Activated naive CD4-positive, alpha-beta T cell treated with anti-CD3 and anti-CD28 coated beads for 36 hours (primary cell): ENCODE measurements at regions not wholly inside any gene's neighbourhood (a gene's known extent, or its start where the extent isn't known, plus 50 kb on each side); places are given as distances from the start of the nearest gene placed in this dataset.

Source experiments
- CTCF ChIA-PET: fragments of 350-600 bp; sonication (Branson Sonifier 250); formaldehyde crosslinking; loops from one replicate; lab custom pipeline; 2021; ENCODE audit warnings: antibody characterized with exemption; lab: Charles Lee
- DNase-seq: peaks from one replicate; pipeline ENCODE4 v3.0.0-alpha.2; 2020
- H3K27ac Mint-ChIP-seq: one replicate; pipeline ENCODE4 v1.8.0; 2021; ENCODE audit warnings: mild to moderate bottlenecking, mixed read lengths
- H3K27me3 Mint-ChIP-seq: one replicate; pipeline ENCODE4 v1.8.0; 2021; ENCODE audit warnings: low read depth, mixed read lengths
- H3K36me3 Mint-ChIP-seq: one replicate; pipeline ENCODE4 v1.8.0; 2021; ENCODE audit warnings: low read depth, mixed read lengths
- H3K4me1 Mint-ChIP-seq: one replicate; pipeline ENCODE4 v1.8.0; 2021; ENCODE audit warnings: low read depth, mixed read lengths
- H3K4me3 Mint-ChIP-seq: one replicate; pipeline ENCODE4 v1.8.0; 2021; ENCODE audit warnings: mild to moderate bottlenecking, moderate library complexity, mixed read lengths
- H3K9me3 Mint-ChIP-seq: one replicate; pipeline ENCODE4 v1.8.0; 2021; ENCODE audit warnings: mixed read lengths
- intact Hi-C: fragments of 100-400 bp; cut with micrococcal nuclease; formaldehyde crosslinking; loops from one replicate; pipeline ENCODE4 v1.15.1; 2023

DNA sequence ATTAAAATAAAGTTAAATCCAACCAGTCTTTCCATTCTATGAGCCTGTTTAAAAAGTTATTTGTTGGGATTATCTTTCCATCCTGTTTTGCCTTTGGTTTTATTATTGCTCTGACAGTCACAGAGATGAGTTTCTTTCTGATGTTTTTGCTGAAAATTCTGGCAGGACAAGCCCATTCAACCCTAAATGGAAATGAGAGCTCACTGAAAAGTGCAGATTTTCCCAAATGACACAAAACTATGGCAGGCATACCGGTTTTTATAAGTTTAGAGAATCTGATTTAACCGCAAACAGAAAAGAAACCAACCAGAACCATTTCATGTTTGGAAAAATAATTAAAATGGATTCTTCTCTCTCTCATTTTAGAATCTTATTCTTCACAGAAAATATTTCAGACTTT, 238.1 kb upstream of the SGO1 start:
- no peak overlapping the region for H3K27ac Mint-ChIP-seq
- H3K9me3 Mint-ChIP-seq, result peaks cover 8% of the 10 kb centered on the region
- H3K27me3 Mint-ChIP-seq, result no peaks in the 10 kb centered on the region
- CTCF ChIA-PET, result no interaction called here
- no peaks in the 10 kb centered on the region for H3K4me1 Mint-ChIP-seq
- intact Hi-C loops, result no loop called here
- no peak for DNase-seq
- peaks cover 2% of the 10 kb centered on the region for H3K36me3 Mint-ChIP-seq
- no peak overlapping the region for H3K4me3 Mint-ChIP-seq

DNA sequence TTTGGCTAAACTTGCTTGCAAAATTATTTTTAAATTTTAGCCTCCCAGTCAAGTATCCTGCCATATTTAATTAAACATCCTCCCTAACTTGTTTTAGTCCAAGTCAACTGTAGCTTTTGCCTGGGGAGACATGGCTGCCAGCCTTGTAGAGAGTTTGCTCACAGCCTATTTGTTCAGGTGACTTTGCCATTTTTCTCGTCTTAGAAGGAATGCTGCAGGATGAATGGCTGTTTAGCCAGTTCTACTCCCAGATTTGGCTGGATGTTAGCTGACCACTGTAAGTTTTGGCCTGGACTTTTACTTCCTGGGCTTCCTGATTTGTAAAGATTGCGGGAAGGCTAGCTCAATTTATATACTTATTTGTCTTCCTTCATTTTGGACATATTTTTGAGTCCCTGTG, 236.4 kb upstream of the SGO1 start:
- Mint-ChIP-seq H3K27me3 (no peaks in the 10 kb centered on the region), H3K9me3 (peaks cover 4% of the 10 kb centered on the region), H3K4me3 (no peak overlapping the region), H3K36me3 (peaks cover 2% of the 10 kb centered on the region), H3K4me1 (no peaks in the 10 kb centered on the region), H3K27ac (no peak overlapping the region)
- DNase-seq, result no peak
- CTCF ChIA-PET, result no interaction called here
- intact Hi-C loops, result no loop called here

DNA sequence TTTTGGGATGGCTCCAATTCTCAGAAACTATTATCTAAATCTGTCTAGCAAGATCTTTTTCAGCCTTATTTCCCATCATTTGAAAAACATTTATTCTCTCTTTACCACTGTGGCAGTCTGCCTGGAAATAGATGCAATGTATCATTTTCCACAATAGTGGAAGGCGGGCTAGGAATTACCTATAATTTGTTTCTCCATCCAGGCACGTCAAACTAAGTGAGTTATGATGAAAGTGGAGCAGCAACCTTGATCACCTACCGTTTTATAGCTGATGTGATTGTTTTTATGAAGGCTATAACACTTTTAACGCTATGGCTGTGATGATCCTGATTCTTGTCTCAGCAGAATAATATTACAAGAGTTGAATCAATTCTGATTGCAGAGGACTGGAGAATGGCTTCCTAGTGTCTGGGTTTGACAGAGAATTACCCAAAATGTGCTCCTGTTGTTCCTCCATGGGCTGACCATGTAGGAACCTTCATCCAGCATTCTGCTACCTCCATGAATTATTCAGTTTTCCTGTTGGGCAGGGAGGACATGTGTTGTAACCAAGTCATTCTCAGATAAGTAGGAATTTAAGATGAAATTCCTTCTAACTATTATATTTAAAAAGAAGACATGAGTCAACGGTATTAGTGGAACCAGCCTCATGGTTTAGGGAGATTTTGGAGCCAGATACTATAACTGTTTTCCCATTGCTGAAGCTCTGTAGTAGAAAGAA, 231.5 kb upstream of the SGO1 start:
- no peaks in the 10 kb centered on the region for H3K9me3 Mint-ChIP-seq
- intact Hi-C loops, result no loop called here
- DNase-seq, result no peak
- H3K27me3 Mint-ChIP-seq, result no peaks in the 10 kb centered on the region
- no peak overlapping the region for H3K27ac Mint-ChIP-seq
- CTCF ChIA-PET, result no interaction called here
- H3K4me1 Mint-ChIP-seq, result no peaks in the 10 kb centered on the region
- H3K4me3 Mint-ChIP-seq, result no peak overlapping the region
- H3K36me3 Mint-ChIP-seq, result no peaks in the 10 kb centered on the region

DNA sequence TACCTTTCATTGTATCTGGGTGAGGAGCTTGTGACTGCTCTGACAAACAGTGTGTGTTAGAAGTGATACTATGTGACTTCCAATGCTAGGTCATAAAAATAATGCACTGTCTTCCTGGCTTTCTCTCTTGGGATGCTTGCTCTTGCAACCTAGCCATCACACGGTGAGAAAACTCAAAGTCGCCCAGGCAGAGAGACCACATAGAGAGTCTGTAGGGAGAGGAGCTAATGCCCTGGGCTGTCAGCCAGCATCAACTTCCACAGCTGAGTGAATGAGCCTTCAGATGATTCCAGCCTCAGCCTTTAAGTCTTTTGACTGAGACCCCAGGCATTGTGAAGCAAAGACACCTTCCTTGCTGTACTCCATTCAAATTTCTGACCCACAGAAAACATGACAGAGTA, 220.6 kb upstream of the SGO1 start:
- no peak for DNase-seq
- intact Hi-C loops, result no loop called here
- Mint-ChIP-seq H3K27ac (no peak overlapping the region), H3K27me3 (no peaks in the 10 kb centered on the region), H3K4me1 (no peaks in the 10 kb centered on the region), H3K9me3 (no peaks in the 10 kb centered on the region), H3K4me3 (no peak overlapping the region), H3K36me3 (no peaks in the 10 kb centered on the region)
- CTCF ChIA-PET, result no interaction called here

DNA sequence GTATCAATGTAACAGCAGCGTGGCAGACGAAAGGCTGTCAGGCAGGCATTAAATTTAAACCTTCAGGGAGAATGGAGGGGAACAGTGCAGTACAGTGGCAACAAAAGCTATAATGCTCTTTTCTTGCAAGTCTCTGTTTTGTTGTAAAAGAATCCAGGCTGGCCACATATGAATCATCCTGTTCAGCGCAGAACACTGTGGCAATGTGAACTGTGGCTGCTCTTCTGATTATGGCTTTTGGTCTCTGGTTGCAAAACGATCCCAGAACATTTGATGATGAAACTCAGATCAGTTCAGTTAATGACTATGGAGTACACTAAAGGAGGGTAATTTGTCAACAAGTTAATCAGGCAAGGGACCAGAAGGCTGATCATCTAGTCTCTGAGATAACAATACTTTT, 219.7 kb upstream of the SGO1 start:
- H3K36me3 Mint-ChIP-seq, result no peaks in the 10 kb centered on the region
- H3K4me1 Mint-ChIP-seq, result no peaks in the 10 kb centered on the region
- CTCF ChIA-PET, result no interaction called here
- H3K27me3 Mint-ChIP-seq, result no peaks in the 10 kb centered on the region
- no peaks in the 10 kb centered on the region for H3K9me3 Mint-ChIP-seq
- no peak overlapping the region for H3K27ac Mint-ChIP-seq
- intact Hi-C loops, result no loop called here
- no peak overlapping the region for H3K4me3 Mint-ChIP-seq
- no peak for DNase-seq

DNA sequence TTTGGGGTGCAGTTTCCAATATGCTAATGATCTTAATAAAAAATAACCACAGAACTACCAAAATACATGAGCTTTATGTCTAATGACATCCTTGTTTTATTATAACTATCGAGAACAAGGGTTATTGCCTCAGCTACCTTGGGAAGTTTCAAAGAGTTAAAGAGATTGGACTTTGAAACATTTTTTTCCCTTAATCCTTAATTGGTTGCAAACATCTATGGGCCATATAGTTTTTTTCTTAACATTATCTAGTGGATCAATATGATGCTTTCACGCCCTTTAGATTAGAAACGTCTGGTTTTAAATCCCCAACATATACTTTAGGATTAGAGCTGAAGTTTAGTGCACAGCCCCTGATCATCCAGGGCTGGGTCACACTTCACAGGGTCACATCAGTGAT, 219.2 kb upstream of the SGO1 start:
- no peaks in the 10 kb centered on the region for H3K9me3 Mint-ChIP-seq
- H3K27ac Mint-ChIP-seq, result no peak overlapping the region
- DNase-seq, result no peak
- H3K4me3 Mint-ChIP-seq, result no peak overlapping the region
- no peaks in the 10 kb centered on the region for H3K27me3 Mint-ChIP-seq
- no peaks in the 10 kb centered on the region for H3K4me1 Mint-ChIP-seq
- CTCF ChIA-PET, result no interaction called here
- H3K36me3 Mint-ChIP-seq, result no peaks in the 10 kb centered on the region
- intact Hi-C loops, result no loop called here

DNA sequence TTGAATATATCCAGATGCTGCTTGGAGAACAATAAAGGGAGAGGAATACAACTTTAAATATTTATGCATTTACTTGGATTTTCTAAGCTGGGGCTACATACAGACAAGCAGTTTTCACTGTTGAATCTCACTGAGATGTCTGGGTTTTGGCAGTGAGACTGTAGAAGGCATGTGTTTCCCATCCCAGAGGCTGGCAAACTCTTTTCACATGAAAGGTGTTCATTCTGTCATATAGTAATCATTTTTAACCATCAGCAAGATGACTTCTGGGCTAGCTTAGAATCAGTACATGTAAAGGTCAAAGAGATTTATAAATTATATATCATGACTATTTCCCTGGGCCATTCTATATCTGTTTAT, 218.7 kb upstream of the SGO1 start:
- CTCF ChIA-PET, result no interaction called here
- Mint-ChIP-seq H3K27me3 (no peaks in the 10 kb centered on the region), H3K27ac (no peak overlapping the region), H3K36me3 (no peaks in the 10 kb centered on the region), H3K4me1 (no peaks in the 10 kb centered on the region), H3K4me3 (no peak overlapping the region), H3K9me3 (no peaks in the 10 kb centered on the region)
- intact Hi-C loops, result no loop called here
- no peak for DNase-seq

DNA sequence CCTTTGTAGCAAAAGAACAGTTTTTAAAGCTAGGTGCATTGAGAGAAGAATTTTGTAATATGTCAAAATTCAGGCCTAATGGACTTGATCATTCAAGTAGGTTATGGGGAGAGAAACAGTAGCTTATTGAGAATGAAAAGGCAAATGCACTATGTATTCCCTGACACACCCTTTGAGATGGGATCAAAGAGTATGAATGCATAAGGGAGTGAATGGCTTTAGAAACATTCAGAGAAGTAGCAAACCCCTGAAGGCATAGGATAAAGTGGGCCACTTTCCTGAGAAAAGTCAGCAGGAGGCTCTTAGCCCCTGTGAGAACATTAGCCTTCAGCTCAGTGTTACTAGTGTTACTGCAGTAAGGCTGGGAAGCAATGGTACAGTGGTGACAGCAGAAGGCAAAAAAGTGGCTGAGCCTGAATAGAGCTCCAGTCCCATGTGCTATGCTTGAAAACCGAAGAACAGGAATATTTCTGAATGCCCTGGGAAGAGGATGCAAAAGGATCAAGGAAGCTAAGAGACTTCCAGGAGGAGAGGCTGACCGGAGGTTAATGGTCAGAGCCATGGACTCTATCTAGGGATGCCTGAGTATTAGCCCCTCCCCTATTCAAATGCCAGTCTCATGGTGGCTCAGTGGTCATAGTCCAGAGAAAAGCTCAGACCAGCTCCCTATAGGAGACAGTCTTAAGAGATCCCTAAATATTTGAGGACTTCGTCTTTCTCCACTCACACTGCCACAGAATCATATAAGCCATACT, 218.2 kb upstream of the SGO1 start:
- H3K27me3 Mint-ChIP-seq, result no peaks in the 10 kb centered on the region
- no peak overlapping the region for H3K27ac Mint-ChIP-seq
- no peak for DNase-seq
- H3K9me3 Mint-ChIP-seq, result no peaks in the 10 kb centered on the region
- H3K4me1 Mint-ChIP-seq, result no peaks in the 10 kb centered on the region
- CTCF ChIA-PET, result no interaction called here
- intact Hi-C loops, result no loop called here
- no peak overlapping the region for H3K4me3 Mint-ChIP-seq
- H3K36me3 Mint-ChIP-seq, result no peaks in the 10 kb centered on the region

DNA sequence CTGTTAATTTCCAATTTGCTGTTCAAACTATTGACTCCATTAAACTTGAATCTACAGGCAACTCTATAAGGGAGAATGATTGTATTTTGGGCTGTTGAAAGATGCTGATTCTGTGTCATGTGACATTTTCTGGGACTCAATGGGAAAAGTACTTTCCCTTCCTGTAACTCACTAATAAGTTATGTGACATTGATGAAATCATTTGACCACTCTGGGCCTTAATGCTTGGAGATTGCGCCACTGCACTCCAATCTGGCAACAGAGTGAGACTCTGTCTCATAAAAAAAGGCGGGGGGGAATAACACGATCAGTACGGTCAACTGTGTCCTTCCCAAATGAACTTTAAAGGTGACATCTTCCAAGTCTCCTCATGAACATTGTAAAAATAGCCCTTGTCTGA, 215.2 kb upstream of the SGO1 start:
- intact Hi-C loops, result no loop called here
- no peak overlapping the region for H3K27ac Mint-ChIP-seq
- no peak for DNase-seq
- H3K27me3 Mint-ChIP-seq, result no peaks in the 10 kb centered on the region
- no peaks in the 10 kb centered on the region for H3K4me1 Mint-ChIP-seq
- H3K36me3 Mint-ChIP-seq, result no peaks in the 10 kb centered on the region
- H3K9me3 Mint-ChIP-seq, result no peaks in the 10 kb centered on the region
- CTCF ChIA-PET, result no interaction called here
- H3K4me3 Mint-ChIP-seq, result no peak overlapping the region

DNA sequence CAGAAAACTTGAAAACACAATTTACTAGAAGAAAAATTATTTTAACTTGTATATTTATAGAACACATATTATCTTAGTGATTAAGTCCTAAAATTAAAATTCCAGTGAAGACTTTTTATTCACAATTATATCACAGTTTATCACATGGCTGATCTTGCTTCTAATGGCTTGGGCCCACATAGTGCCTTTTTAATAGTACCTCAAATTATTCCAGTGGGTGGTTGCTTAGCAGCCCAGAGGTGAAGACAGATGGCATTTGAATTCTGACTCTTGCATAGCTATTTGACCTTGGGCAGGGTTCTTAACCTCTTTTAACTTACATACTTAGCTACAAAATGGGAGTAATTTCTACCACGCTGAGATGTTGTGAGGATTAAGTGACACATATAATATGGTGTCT, 214.7 kb upstream of the SGO1 start:
- H3K36me3 Mint-ChIP-seq, result no peaks in the 10 kb centered on the region
- CTCF ChIA-PET, result no interaction called here

DNA sequence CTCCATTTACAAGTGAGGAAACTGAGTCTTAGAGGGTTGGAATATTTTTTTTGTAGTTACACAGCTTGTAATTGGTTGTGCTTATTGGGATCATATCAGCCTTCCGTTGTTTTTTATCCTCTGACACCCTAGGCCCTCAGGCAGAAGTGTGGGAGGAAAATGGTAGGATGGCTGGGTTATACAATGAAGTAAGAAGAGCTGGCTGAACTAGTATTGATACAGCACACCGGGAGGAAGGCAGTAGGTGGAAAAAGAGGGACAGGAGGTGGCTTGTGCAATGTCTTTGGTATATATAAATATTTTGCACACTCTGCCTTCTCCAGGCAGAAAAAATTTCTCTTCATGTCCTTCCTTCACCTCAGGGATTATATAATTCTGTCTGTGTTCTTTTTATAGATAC, 214.3 kb upstream of the SGO1 start:
- Mint-ChIP-seq H3K9me3 (no peaks in the 10 kb centered on the region), H3K36me3 (no peaks in the 10 kb centered on the region), H3K27ac (no peak overlapping the region), H3K4me3 (no peak overlapping the region), H3K4me1 (no peaks in the 10 kb centered on the region), H3K27me3 (no peaks in the 10 kb centered on the region)
- DNase-seq, result no peak
- CTCF ChIA-PET, result no interaction called here
- intact Hi-C loops, result no loop called here

More for the DNA sequence above, 214.7 kb upstream of the SGO1 start:
- intact Hi-C loops, result no loop called here
- no peak for DNase-seq
- H3K27me3 Mint-ChIP-seq, result no peaks in the 10 kb centered on the region
- H3K9me3 Mint-ChIP-seq, result no peaks in the 10 kb centered on the region
- no peaks in the 10 kb centered on the region for H3K4me1 Mint-ChIP-seq
- no peak overlapping the region for H3K27ac Mint-ChIP-seq
- no peak overlapping the region for H3K4me3 Mint-ChIP-seq

DNA sequence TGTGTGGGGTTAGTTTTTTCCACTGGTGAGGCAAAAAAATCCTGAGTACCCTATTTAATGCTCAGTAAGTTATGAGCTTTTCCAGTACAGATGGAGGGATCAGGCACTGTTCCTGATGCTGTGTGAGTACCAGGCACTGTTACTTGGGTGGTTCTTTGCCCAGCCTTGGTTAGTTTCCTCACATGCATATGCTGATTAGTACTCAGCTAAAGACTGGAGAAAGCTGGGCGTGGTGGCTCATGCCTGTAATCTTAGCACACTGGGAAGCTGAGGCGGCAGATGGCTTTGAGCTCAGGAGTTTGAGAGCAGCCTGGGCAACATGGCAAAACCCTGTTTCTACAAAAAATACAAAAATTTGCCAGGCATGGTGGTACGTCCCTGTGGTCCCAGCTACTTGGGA, 210.3 kb upstream of the SGO1 start:
- intact Hi-C loops, result no loop called here
- Mint-ChIP-seq H3K4me1 (no peaks in the 10 kb centered on the region), H3K27me3 (no peaks in the 10 kb centered on the region), H3K36me3 (no peaks in the 10 kb centered on the region), H3K9me3 (peaks cover 2% of the 10 kb centered on the region), H3K27ac (no peak overlapping the region), H3K4me3 (no peak overlapping the region)
- DNase-seq, result no peak
- CTCF ChIA-PET, result no interaction called here

DNA sequence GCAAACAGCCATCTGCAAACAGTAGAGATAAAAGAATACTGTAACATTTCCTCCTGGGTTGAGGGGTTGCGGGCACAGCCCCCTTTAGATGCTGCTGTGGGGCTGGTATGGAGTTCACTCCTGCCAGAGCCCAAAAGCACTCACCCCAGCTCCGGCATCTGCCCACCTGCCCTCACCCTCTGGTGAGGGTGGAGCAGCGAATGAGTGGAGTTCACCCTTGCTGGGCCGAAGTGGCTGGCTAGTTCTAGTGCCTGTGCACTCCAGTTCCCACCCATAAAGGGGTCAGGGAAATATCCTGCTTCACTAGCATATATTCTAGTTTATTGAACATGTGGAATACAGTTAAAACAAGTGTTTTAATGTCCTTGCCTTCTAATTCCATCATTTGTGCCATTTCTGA, 209.7 kb upstream of the SGO1 start:
- Mint-ChIP-seq H3K27me3 (no peaks in the 10 kb centered on the region), H3K4me3 (no peak overlapping the region), H3K27ac (no peak overlapping the region), H3K4me1 (no peaks in the 10 kb centered on the region), H3K36me3 (no peaks in the 10 kb centered on the region), H3K9me3 (peaks cover 2% of the 10 kb centered on the region)
- DNase-seq, result no peak
- intact Hi-C loops, result no loop called here
- CTCF ChIA-PET, result no interaction called here
